CD1c-positive myeloid dendritic cell (primary cell): ENCODE measurements at regions not wholly inside any gene's neighbourhood (a gene's known extent, or its start where the extent isn't known, plus 50 kb on each side); places are given as distances from the start of the nearest gene placed in this dataset.
"Not testable (repeated sequence)": the region's sequence is repeated elsewhere in the genome, so short reads cannot be mapped to it uniquely, and the experiment has no call there.

ENCODE experiments used
- DNase-seq: peaks from one replicate; pipeline ENCODE4 v3.0.0-alpha.2; 2016; ENCODE audit errors: extremely low spot score

- DNase-seq: no peak
These were observed 152.6 kb downstream of the CRLF2 start for GRCh38 chrX:1059576-1060561.

GRCh38 chrX:1053600-1053999 lies 158.8 kb downstream of the CRLF2 start:
- not testable (repeated sequence) for DNase-seq

GRCh38 chrX:1053072-1053471 lies 159.4 kb downstream of the CRLF2 start:
- no peak for DNase-seq

GRCh38 chrX:1052021-1052420 lies 160.4 kb downstream of the CRLF2 start:
- DNase-seq: no peak

GRCh38 chrX:1051421-1051820 lies 161.0 kb downstream of the CRLF2 start:
- no peak for DNase-seq

GRCh38 chrX:1045680-1046314 lies 166.7 kb downstream of the CRLF2 start:
- DNase-seq: no peak

- DNase-seq: no peak
These were observed 171.4 kb downstream of the CRLF2 start for GRCh38 chrX:1041091-1041490.

GRCh38 chrX:1035931-1036330 lies 176.5 kb downstream of the CRLF2 start:
- DNase-seq: not testable (repeated sequence)

GRCh38 chrX:1035206-1035605 lies 177.2 kb downstream of the CRLF2 start:
- DNase-seq: no peak

GRCh38 chrX:1034717-1035116 lies 177.7 kb downstream of the CRLF2 start:
- no peak for DNase-seq

- DNase-seq: no peak
These were observed 180.7 kb downstream of the CRLF2 start for GRCh38 chrX:1031521-1032430.

GRCh38 chrX:1029494-1029893 lies 183.0 kb downstream of the CRLF2 start:
- DNase-seq: no peak

GRCh38 chrX:1027680-1028079 lies 184.8 kb downstream of the CRLF2 start:
- DNase-seq: no peak

GRCh38 chrX:1027133-1027532 lies 185.3 kb downstream of the CRLF2 start:
- DNase-seq: no peak

- DNase-seq: peak; percentile 19
These were observed 186.0 kb downstream of the CRLF2 start for GRCh38 chrX:1026263-1027015.

GRCh38 chrX:1025413-1025812 lies 187.0 kb downstream of the CRLF2 start:
- DNase-seq: no peak

- no peak for DNase-seq
These were observed 188.8 kb downstream of the CRLF2 start for GRCh38 chrX:1023676-1024075.

- not testable (repeated sequence) for DNase-seq
These were observed 191.0 kb downstream of the CRLF2 start for GRCh38 chrX:1021314-1021993.

GRCh38 chrX:1020634-1021166 lies 191.7 kb downstream of the CRLF2 start:
- DNase-seq: no peak

- DNase-seq: not testable (repeated sequence)
These were observed 195.5 kb downstream of the CRLF2 start for GRCh38 chrX:1016926-1017325.
